ENCODE measurements at regions not wholly inside any gene's neighbourhood (a gene's known extent, or its start where the extent isn't known, plus 50 kb on each side); places are given as distances from the start of the nearest gene placed in this dataset.

DNA sequence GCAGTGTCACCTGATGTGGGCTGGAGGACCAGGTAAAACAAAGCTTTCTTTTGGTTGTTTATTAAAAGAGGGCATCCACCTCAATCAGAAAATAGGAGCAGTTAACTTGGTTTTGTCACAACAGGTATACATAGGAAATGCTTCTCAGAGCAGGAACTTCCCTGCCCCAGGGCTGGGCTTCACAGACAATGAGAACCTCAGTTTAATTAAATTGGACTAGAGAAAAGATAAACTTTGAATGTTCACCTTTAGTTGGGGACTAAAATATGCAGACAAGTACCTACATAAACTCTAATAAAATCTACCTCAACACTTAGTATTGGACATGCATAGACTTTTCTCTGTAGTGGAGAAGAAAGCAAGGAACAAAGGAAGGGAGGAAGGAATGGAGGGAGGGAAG is 392.0 kb downstream of the ENC1 start:
- no peak for TF ChIP-seq EZH2 (IDR thresholded peaks at IDR 0.05; ENCODE audit: borderline replicate concordance, insufficient read depth, low read length, poor library complexity, severe bottlenecking)
- TF ChIP-seq EP300 (conservative IDR thresholded peaks at IDR 0.05; ENCODE audit: poor library complexity, severe bottlenecking), result no peak
- Histone ChIP-seq H3K9me2 (ENCODE audit: insufficient read depth, low read length) (no peaks in the 10 kb centered on the region), H3K4me3 (ENCODE audit: low read length) (no peak overlapping the region), H3K9me3 (ENCODE audit: low read length) (no peaks in the 10 kb centered on the region), H3K4me2 (ENCODE audit: low read length) (no peak overlapping the region), H3K27ac (ENCODE audit: low read length) (no peak overlapping the region), H3F3A (ENCODE audit: insufficient read depth, low read length, poor library complexity, severe bottlenecking) (no peaks in the 10 kb centered on the region), H3K79me2 (replicated peaks; ENCODE audit: insufficient read depth, low read length) (no peaks in the 10 kb centered on the region), H3K27me3 (ENCODE audit: insufficient read depth, low read depth, low read length) (no peaks in the 10 kb centered on the region), H2AFZ (ENCODE audit: low read depth, low read length) (no peak overlapping the region), H3K9ac (ENCODE audit: low read length) (no peak overlapping the region), H4K20me1 (ENCODE audit: insufficient read depth) (no peaks in the 10 kb centered on the region), H3K36me3 (ENCODE audit: insufficient read depth, low read length) (no peaks in the 10 kb centered on the region)

DNA sequence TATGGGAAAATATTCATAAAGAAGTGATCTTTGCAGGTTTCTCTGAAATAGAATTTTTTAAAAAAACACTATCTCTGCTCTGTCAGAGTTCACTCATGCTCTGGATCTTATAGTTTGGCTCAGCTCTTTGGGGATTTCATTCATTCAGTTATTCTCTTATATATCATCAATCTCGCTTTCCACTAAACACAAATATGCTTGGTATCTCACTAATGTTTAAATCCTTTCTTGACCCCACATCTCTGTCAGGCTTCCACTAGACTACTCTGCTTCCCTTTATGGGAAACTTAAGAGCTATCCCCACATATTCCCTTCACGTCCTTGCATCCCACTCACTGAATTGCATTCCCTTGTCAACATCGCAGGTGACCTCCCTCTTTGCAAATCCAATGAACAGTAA is 396.1 kb downstream of the ENC1 start:
- H4K20me1 ChIP-seq (ENCODE audit: insufficient read depth), result no peaks in the 10 kb centered on the region
- H3K9me2 ChIP-seq (ENCODE audit: insufficient read depth, low read length), result no peaks in the 10 kb centered on the region
- no peaks in the 10 kb centered on the region for H3K27me3 ChIP-seq (ENCODE audit: insufficient read depth, low read depth, low read length)
- no peaks in the 10 kb centered on the region for H3K79me2 ChIP-seq (replicated peaks; ENCODE audit: insufficient read depth, low read length)
- no peak overlapping the region for H3K4me2 ChIP-seq (ENCODE audit: low read length)
- H2AFZ ChIP-seq (ENCODE audit: low read depth, low read length), result no peak overlapping the region
- H3F3A ChIP-seq (ENCODE audit: insufficient read depth, low read length, poor library complexity, severe bottlenecking), result no peaks in the 10 kb centered on the region
- no peak overlapping the region for H3K27ac ChIP-seq (ENCODE audit: low read length)
- H3K9ac ChIP-seq (ENCODE audit: low read length), result no peak overlapping the region
- no peaks in the 10 kb centered on the region for H3K9me3 ChIP-seq (ENCODE audit: low read length)
- no peaks in the 10 kb centered on the region for H3K36me3 ChIP-seq (ENCODE audit: insufficient read depth, low read length)
- TF ChIP-seq, protein P1, sequence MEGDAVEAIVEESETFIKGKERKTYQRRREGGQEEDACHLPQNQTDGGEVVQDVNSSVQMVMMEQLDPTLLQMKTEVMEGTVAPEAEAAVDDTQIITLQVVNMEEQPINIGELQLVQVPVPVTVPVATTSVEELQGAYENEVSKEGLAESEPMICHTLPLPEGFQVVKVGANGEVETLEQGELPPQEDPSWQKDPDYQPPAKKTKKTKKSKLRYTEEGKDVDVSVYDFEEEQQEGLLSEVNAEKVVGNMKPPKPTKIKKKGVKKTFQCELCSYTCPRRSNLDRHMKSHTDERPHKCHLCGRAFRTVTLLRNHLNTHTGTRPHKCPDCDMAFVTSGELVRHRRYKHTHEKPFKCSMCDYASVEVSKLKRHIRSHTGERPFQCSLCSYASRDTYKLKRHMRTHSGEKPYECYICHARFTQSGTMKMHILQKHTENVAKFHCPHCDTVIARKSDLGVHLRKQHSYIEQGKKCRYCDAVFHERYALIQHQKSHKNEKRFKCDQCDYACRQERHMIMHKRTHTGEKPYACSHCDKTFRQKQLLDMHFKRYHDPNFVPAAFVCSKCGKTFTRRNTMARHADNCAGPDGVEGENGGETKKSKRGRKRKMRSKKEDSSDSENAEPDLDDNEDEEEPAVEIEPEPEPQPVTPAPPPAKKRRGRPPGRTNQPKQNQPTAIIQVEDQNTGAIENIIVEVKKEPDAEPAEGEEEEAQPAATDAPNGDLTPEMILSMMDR (IDR thresholded peaks at IDR 0.05; ENCODE audit: poor library complexity, severe bottlenecking), result no peak
- TF ChIP-seq RAD21 (conservative IDR thresholded peaks at IDR 0.05) (no peak), EP300 (conservative IDR thresholded peaks at IDR 0.05; ENCODE audit: poor library complexity, severe bottlenecking) (no peak)
- TF ChIP-seq, protein P2, sequence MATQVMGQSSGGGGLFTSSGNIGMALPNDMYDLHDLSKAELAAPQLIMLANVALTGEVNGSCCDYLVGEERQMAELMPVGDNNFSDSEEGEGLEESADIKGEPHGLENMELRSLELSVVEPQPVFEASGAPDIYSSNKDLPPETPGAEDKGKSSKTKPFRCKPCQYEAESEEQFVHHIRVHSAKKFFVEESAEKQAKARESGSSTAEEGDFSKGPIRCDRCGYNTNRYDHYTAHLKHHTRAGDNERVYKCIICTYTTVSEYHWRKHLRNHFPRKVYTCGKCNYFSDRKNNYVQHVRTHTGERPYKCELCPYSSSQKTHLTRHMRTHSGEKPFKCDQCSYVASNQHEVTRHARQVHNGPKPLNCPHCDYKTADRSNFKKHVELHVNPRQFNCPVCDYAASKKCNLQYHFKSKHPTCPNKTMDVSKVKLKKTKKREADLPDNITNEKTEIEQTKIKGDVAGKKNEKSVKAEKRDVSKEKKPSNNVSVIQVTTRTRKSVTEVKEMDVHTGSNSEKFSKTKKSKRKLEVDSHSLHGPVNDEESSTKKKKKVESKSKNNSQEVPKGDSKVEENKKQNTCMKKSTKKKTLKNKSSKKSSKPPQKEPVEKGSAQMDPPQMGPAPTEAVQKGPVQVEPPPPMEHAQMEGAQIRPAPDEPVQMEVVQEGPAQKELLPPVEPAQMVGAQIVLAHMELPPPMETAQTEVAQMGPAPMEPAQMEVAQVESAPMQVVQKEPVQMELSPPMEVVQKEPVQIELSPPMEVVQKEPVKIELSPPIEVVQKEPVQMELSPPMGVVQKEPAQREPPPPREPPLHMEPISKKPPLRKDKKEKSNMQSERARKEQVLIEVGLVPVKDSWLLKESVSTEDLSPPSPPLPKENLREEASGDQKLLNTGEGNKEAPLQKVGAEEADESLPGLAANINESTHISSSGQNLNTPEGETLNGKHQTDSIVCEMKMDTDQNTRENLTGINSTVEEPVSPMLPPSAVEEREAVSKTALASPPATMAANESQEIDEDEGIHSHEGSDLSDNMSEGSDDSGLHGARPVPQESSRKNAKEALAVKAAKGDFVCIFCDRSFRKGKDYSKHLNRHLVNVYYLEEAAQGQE (IDR thresholded peaks at IDR 0.05; ENCODE audit: borderline replicate concordance), result no peak
- H3K4me3 ChIP-seq (ENCODE audit: low read length), result no peak overlapping the region

DNA sequence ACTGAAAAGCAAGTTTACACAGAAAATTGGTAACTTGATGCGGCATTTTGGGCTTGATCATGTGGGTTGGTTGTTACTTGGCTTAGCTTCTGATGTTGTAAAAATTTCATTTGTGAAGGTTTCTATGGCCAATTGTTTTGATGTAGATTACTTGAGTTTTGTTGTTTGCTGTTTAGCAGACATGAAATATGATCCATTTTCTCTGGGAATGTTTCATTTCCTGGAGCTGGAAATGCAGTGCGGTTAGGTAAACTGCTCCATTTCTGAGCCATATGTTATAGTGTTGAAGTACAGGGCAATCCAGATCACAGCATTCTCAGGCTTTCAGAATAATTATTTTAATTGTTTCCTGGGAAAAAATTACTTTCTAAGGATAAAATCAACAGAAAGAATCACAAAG is 396.9 kb downstream of the ENC1 start:
- no peaks in the 10 kb centered on the region for H3K9me3 ChIP-seq (ENCODE audit: low read length)
- no peak overlapping the region for H2AFZ ChIP-seq (ENCODE audit: low read depth, low read length)
- H4K20me1 ChIP-seq (ENCODE audit: insufficient read depth), result no peaks in the 10 kb centered on the region
- no peak overlapping the region for H3K27ac ChIP-seq (ENCODE audit: low read length)
- no peaks in the 10 kb centered on the region for H3K9me2 ChIP-seq (ENCODE audit: insufficient read depth, low read length)
- H3K4me2 ChIP-seq (ENCODE audit: low read length), result no peak overlapping the region
- H3K36me3 ChIP-seq (ENCODE audit: insufficient read depth, low read length), result no peaks in the 10 kb centered on the region
- H3K79me2 ChIP-seq (replicated peaks; ENCODE audit: insufficient read depth, low read length), result no peaks in the 10 kb centered on the region
- H3K4me3 ChIP-seq (ENCODE audit: low read length), result no peak overlapping the region
- H3K9ac ChIP-seq (ENCODE audit: low read length), result no peak overlapping the region
- TF ChIP-seq, protein P1 (IDR thresholded peaks at IDR 0.05; ENCODE audit: poor library complexity, severe bottlenecking), result no peak
- no peak for TF ChIP-seq SMC3 (conservative IDR thresholded peaks at IDR 0.05; ENCODE audit: poor library complexity)
- no peak for TF ChIP-seq EP300 (conservative IDR thresholded peaks at IDR 0.05; ENCODE audit: poor library complexity, severe bottlenecking)
- TF ChIP-seq POLR2AphosphoS5 (IDR thresholded peaks at IDR 0.05), result no peak
- no peak for TF ChIP-seq TAF1 (IDR thresholded peaks at IDR 0.05; ENCODE audit: low read depth)
- TF ChIP-seq, protein P2 (IDR thresholded peaks at IDR 0.05; ENCODE audit: borderline replicate concordance), result no peak
- TF ChIP-seq MXI1 (conservative IDR thresholded peaks at IDR 0.05; ENCODE audit: poor library complexity, severe bottlenecking), result no peak
- TF ChIP-seq RAD21 (conservative IDR thresholded peaks at IDR 0.05), result no peak
- no peaks in the 10 kb centered on the region for H3K27me3 ChIP-seq (ENCODE audit: insufficient read depth, low read depth, low read length)
- H3F3A ChIP-seq (ENCODE audit: insufficient read depth, low read length, poor library complexity, severe bottlenecking), result no peaks in the 10 kb centered on the region
